HG02981 (cell line): ENCODE measurements at regions not wholly inside any gene's neighbourhood (a gene's known extent, or its start where the extent isn't known, plus 50 kb on each side); places are given as distances from the start of the nearest gene placed in this dataset.
"Not testable (repeated sequence)": the region's sequence is repeated elsewhere in the genome, so short reads cannot be mapped to it uniquely, and the experiment has no call there.

Experiments
- ATAC-seq: cut with Tn5 transposase; IDR thresholded peaks from one replicate; pipeline ENCODE4 v1.9.1; 2021; ENCODE audit warnings: mild to moderate bottlenecking, moderate library complexity; ENCODE audit not compliant: unreplicated experiment

GRCh38 chr3:102896851-102897621 is 462.2 kb downstream of the ZPLD1 start:
- ATAC-seq: no peak

- no peak for ATAC-seq
These were observed 469.8 kb downstream of the ZPLD1 start for GRCh38 chr3:102904629-102905028.

- no peak for ATAC-seq
These were observed 471.0 kb downstream of the ZPLD1 start for GRCh38 chr3:102905811-102906210.

GRCh38 chr3:102906818-102907217 is 472.0 kb downstream of the ZPLD1 start:
- ATAC-seq: no peak

- no peak for ATAC-seq
These were observed 475.1 kb downstream of the ZPLD1 start for GRCh38 chr3:102909904-102910303.

- no peak for ATAC-seq
These were observed 481.7 kb downstream of the ZPLD1 start for GRCh38 chr3:102916532-102916931.

GRCh38 chr3:102926618-102927017 is 491.8 kb downstream of the ZPLD1 start:
- ATAC-seq: no peak

- ATAC-seq: no peak
These were observed 498.6 kb downstream of the ZPLD1 start for GRCh38 chr3:102933377-102933776.

GRCh38 chr3:102936511-102937045 is 501.8 kb downstream of the ZPLD1 start:
- no peak for ATAC-seq

GRCh38 chr3:102941786-102942185 is 507.0 kb downstream of the ZPLD1 start:
- ATAC-seq: no peak

- ATAC-seq: not testable (repeated sequence)
These were observed 511.6 kb downstream of the ZPLD1 start for GRCh38 chr3:102946445-102946844.

- ATAC-seq: no peak
These were observed 537.5 kb downstream of the ZPLD1 start for GRCh38 chr3:102972350-102972749.

- ATAC-seq: no peak
These were observed 539.5 kb downstream of the ZPLD1 start for GRCh38 chr3:102974333-102974732.

GRCh38 chr3:102979191-102979590 is 544.4 kb downstream of the ZPLD1 start:
- ATAC-seq: no peak

GRCh38 chr3:102979682-102980354 is 545.0 kb downstream of the ZPLD1 start:
- ATAC-seq: no peak

- no peak for ATAC-seq
These were observed 545.5 kb downstream of the ZPLD1 start for GRCh38 chr3:102980355-102980696.

GRCh38 chr3:103002425-103003176 is 567.8 kb downstream of the ZPLD1 start:
- ATAC-seq: no peak

- ATAC-seq: no peak
These were observed 571.8 kb downstream of the ZPLD1 start for GRCh38 chr3:103006526-103007183.

- ATAC-seq: no peak
These were observed 574.8 kb downstream of the ZPLD1 start for GRCh38 chr3:103009609-103010008.

- no peak for ATAC-seq
These were observed 591.1 kb downstream of the ZPLD1 start for GRCh38 chr3:103025880-103026279.

GRCh38 chr3:103033841-103034240 is 599.0 kb downstream of the ZPLD1 start:
- no peak for ATAC-seq
